Neuronal stem cell (in vitro differentiated cells): ENCODE measurements at regions not wholly inside any gene's neighbourhood (a gene's known extent, or its start where the extent isn't known, plus 50 kb on each side); places are given as distances from the start of the nearest gene placed in this dataset.

ENCODE experiments used
- DNase-seq: peaks from one replicate; pipeline ENCODE4 v3.0.0-alpha.2; 2013; ENCODE audit warnings: low spot score
- H2AFZ ChIP-seq: one replicate; pipeline ENCODE4 v1.6.1; 2013; ENCODE audit warnings: mild to moderate bottlenecking, low read length, inconsistent platforms
- H2AK5ac ChIP-seq: 2 replicates; pipeline ENCODE4 v1.6.1; 2013; ENCODE audit warnings: low read depth, mild to moderate bottlenecking, inconsistent platforms, low read length, moderate library complexity, mixed read lengths
- H2BK120ac ChIP-seq: 2 replicates; pipeline ENCODE4 v1.6.1; 2013; ENCODE audit warnings: low read depth, mild to moderate bottlenecking, inconsistent platforms, low read length, moderate library complexity, mixed read lengths
- H2BK12ac ChIP-seq: one replicate; pipeline ENCODE4 v1.6.1; 2013; ENCODE audit warnings: low read length, inconsistent platforms
- H2BK15ac ChIP-seq: 2 replicates; pipeline ENCODE4 v1.6.1; 2013; ENCODE audit warnings: mild to moderate bottlenecking, low read length, inconsistent platforms, mixed read lengths
- H2BK5ac ChIP-seq: one replicate; pipeline ENCODE4 v1.6.1; 2013; ENCODE audit warnings: inconsistent platforms, mild to moderate bottlenecking, low read length, moderate library complexity
- H3K14ac ChIP-seq: one replicate; pipeline ENCODE4 v1.6.1; 2013; ENCODE audit warnings: low read length, inconsistent platforms
- H3K18ac ChIP-seq: 2 replicates; pipeline ENCODE4 v1.6.1; 2013; ENCODE audit warnings: low read length, inconsistent platforms
- H3K23ac ChIP-seq: 2 replicates; pipeline ENCODE4 v1.6.1; 2013; ENCODE audit warnings: low read depth, mild to moderate bottlenecking, mixed read lengths, low read length, inconsistent platforms; ENCODE audit not compliant: poor library complexity
- H3K27ac ChIP-seq: replicated peaks from 3 replicates; pipeline ENCODE4 v1.5.1; 2013; ENCODE audit warnings: low read length, inconsistent platforms
- H3K27me3 ChIP-seq, 3 experiments: 2 replicates each; pipeline ENCODE4 v1.6.1; 2013; ENCODE audit warnings: low read length in 3 of 3, mild to moderate bottlenecking in 2 of 3, inconsistent platforms in 1 of 3, low read depth in 1 of 3, mixed read lengths in 1 of 3, moderate library complexity in 1 of 3; ENCODE audit not compliant: control insufficient read depth in 3 of 3, insufficient read depth in 3 of 3
- H3K36me3 ChIP-seq, 2 donors: replicated peaks in 1 of 2; 2 replicates each; pipeline ENCODE4 v1.6.1; 2013; ENCODE audit warnings: low read length in 2 of 2; ENCODE audit not compliant: control insufficient read depth in 2 of 2, insufficient read depth in 2 of 2
- H3K4ac ChIP-seq: 2 replicates; pipeline ENCODE4 v1.6.1; 2013; ENCODE audit warnings: inconsistent platforms, mild to moderate bottlenecking, low read length, moderate library complexity
- H3K4me1 ChIP-seq, 2 donors: 1 replicate in 1 of 2; 2 replicates in 1 of 2; pipeline ENCODE4 v1.6.1; 2013; ENCODE audit warnings: low read length in 2 of 2, low read depth in 1 of 2; ENCODE audit not compliant: control insufficient read depth in 2 of 2, insufficient read depth in 1 of 2
- H3K4me2 ChIP-seq: one replicate; pipeline ENCODE4 v1.6.1; 2013; ENCODE audit warnings: mild to moderate bottlenecking, low read length, inconsistent platforms; ENCODE audit not compliant: insufficient read depth, poor library complexity, severe bottlenecking
- H3K4me3 ChIP-seq, 2 donors: 2 replicates each; pipeline ENCODE4 v1.5.1; 2013; ENCODE audit warnings: low read length in 2 of 2, mild to moderate bottlenecking in 2 of 2, inconsistent platforms in 1 of 2, moderate library complexity in 1 of 2
- H3K79me1 ChIP-seq: one replicate; pipeline ENCODE4 v1.6.1; 2013; ENCODE audit warnings: low read depth, mild to moderate bottlenecking, inconsistent platforms, low read length, moderate library complexity
- H3K9ac ChIP-seq: one replicate; pipeline ENCODE4 v1.6.1; 2013; ENCODE audit warnings: mild to moderate bottlenecking, low read depth, low read length, inconsistent platforms; ENCODE audit not compliant: poor library complexity
- H3K9me3 ChIP-seq, 2 donors: replicated peaks in 1 of 2; 2 replicates each; pipeline versions ENCODE3 to v1.6.1; 2013; ENCODE audit warnings: low read length in 2 of 2, mild to moderate bottlenecking in 2 of 2, inconsistent platforms in 1 of 2, low read depth in 1 of 2, mixed read lengths in 1 of 2, moderate library complexity in 1 of 2; ENCODE audit not compliant: control insufficient read depth in 2 of 2, insufficient read depth in 1 of 2
- H4K8ac ChIP-seq: one replicate; pipeline ENCODE4 v1.6.1; 2013; ENCODE audit warnings: low read depth, mild to moderate bottlenecking, inconsistent platforms, low read length, moderate library complexity
- H4K91ac ChIP-seq: one replicate; pipeline ENCODE4 v1.6.1; 2013; ENCODE audit warnings: low read length, low read depth, mild to moderate bottlenecking, inconsistent platforms; ENCODE audit not compliant: poor library complexity
- WGBS, 2 donors: extraction: QIAGEN DNeasy Blood & Tissue Kit; methylation state at CpG; one replicate each; pipeline ENCODE4 v1.1.7; 2013; ENCODE audit warnings: missing lambda C conversion rate in 2 of 2, mixed read lengths in 1 of 2; ENCODE audit not compliant: insufficient read length in 2 of 2, insufficient replicate concordance in 1 of 2; ENCODE audit errors: extremely low coverage in 2 of 2; 5-methylcytosine and 5-hydroxymethylcytosine counted together

- no peaks in the 10 kb centered on the region for H3K27me3 ChIP-seq
- H2BK120ac ChIP-seq: no peak overlapping the region
- no peak for DNase-seq
- H3K9me3 ChIP-seq: peaks cover 0 to 5% of the 10 kb centered on the region in 2 donors
- H2AFZ ChIP-seq: no peak overlapping the region
- no peak overlapping the region for H3K9ac ChIP-seq
- H2AK5ac ChIP-seq: no peak overlapping the region
- no peak overlapping the region for H3K27ac ChIP-seq
- no peak overlapping the region for H2BK5ac ChIP-seq
- H4K91ac ChIP-seq: no peak overlapping the region
- no peak overlapping the region for H3K4me2 ChIP-seq
- H3K4me3 ChIP-seq: no peak overlapping the region
- H3K14ac ChIP-seq: no peak overlapping the region
- no peak overlapping the region for H3K4ac ChIP-seq
- WGBS, 2 donors: 100% methylated on average over 1 of the region's 8 CpGs; no CpG with 5 or more reads in 1 of the 2 donors
- no peak overlapping the region for H3K23ac ChIP-seq
- H3K36me3 ChIP-seq: peaks cover 0 to 64% of the 10 kb centered on the region in 2 donors
- peaks cover 0 to 2% of the 10 kb centered on the region in 2 donors for H3K4me1 ChIP-seq
- no peak overlapping the region for H3K18ac ChIP-seq
- no peaks in the 10 kb centered on the region for H3K79me1 ChIP-seq
- no peak overlapping the region for H4K8ac ChIP-seq
- H2BK15ac ChIP-seq: no peak overlapping the region
- H2BK12ac ChIP-seq: no peak overlapping the region
Observed at GRCh38 chr1:38111589-38111988, 65.0 kb upstream of the POU3F1 start.

DNA sequence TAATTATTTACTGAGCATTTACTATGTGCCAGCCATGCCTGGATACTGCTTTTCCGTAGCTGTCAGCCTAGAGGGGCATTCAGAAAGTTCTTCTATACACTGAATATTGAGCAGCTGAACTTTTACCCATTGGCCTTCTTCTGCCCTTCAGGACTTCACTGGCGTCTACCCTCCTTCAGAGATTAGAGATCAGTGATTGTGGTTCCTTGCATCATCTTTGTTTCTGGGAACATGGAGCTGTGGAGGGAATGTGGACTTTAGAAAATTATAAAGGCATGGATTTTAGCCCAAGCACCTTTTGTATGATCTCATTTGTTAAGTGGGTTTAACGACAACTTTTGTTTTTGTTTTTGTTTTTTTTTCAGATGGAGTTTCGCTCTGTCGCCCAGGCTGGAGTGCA lies 58.7 kb upstream of the POU3F1 start:
- no peak overlapping the region for H3K9ac ChIP-seq
- WGBS, 2 donors: no CpG with 5 or more reads among the region's 5 CpGs

DNA sequence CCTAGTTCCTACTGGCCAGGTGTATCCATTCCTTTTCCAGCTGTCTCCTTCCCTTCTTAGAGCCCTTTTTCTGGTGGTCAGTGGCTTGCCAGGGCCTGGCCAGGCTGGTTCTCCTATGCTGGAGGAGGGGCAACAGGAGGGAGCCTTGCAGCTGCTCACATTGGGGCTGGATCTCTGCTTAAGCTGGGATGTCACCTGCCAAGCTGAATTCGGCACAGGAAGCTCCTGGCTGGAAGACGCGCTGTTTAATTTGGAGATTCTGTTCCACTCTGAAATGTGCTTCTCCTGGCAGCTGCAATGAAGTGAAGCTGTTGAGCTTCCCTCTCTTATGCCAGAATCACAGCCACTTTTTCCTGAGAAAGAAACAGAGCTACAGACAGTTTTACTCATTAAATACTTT lies 56.0 kb upstream of the POU3F1 start:
- H3K27me3 ChIP-seq: no peaks in the 10 kb centered on the region
- H2BK120ac ChIP-seq: no peak overlapping the region
- H3K23ac ChIP-seq: no peak overlapping the region
- H2AFZ ChIP-seq: no peak overlapping the region
- no peak overlapping the region for H2AK5ac ChIP-seq
- H3K18ac ChIP-seq: peak overlapping the region; percentile 62
- H2BK5ac ChIP-seq: peak overlapping the region; percentile 62
- H3K27ac ChIP-seq: no peak overlapping the region
- H2BK12ac ChIP-seq: no peak overlapping the region
- H3K4me3 ChIP-seq: no peak overlapping the region
- no CpG with 5 or more reads among the region's 3 CpGs for WGBS, 2 donors
- no peak overlapping the region for H4K91ac ChIP-seq
- no peak overlapping the region for H2BK15ac ChIP-seq
- peaks cover 0 to 2% of the 10 kb centered on the region in 2 donors for H3K4me1 ChIP-seq
- H3K9ac ChIP-seq: no peak overlapping the region
- no peaks in the 10 kb centered on the region for H3K79me1 ChIP-seq
- no peak overlapping the region for H3K14ac ChIP-seq
- no peak overlapping the region for H3K4me2 ChIP-seq
- H3K9me3 ChIP-seq: peaks cover 0 to 2% of the 10 kb centered on the region in 2 donors
- H3K4ac ChIP-seq: no peak overlapping the region
- H4K8ac ChIP-seq: no peak overlapping the region
- H3K36me3 ChIP-seq: peaks cover 0 to 63% of the 10 kb centered on the region in 2 donors
- DNase-seq: no peak

More for the DNA sequence above, 58.7 kb upstream of the POU3F1 start:
- no peak overlapping the region for H2AK5ac ChIP-seq
- H3K4me3 ChIP-seq: no peak overlapping the region
- H3K27me3 ChIP-seq: no peaks in the 10 kb centered on the region
- peaks cover 0 to 74% of the 10 kb centered on the region in 2 donors for H3K36me3 ChIP-seq
- H2BK120ac ChIP-seq: no peak overlapping the region
- no peak overlapping the region for H3K4ac ChIP-seq
- H3K27ac ChIP-seq: no peak overlapping the region
- H2BK12ac ChIP-seq: no peak overlapping the region
- H3K9me3 ChIP-seq: peaks cover 0 to 7% of the 10 kb centered on the region in 2 donors
- no peak overlapping the region for H3K4me2 ChIP-seq
- peaks cover 0 to 2% of the 10 kb centered on the region in 2 donors for H3K4me1 ChIP-seq
- H3K79me1 ChIP-seq: no peaks in the 10 kb centered on the region
- H4K91ac ChIP-seq: no peak overlapping the region
- no peak overlapping the region for H3K18ac ChIP-seq
- H2AFZ ChIP-seq: no peak overlapping the region
- no peak overlapping the region for H4K8ac ChIP-seq
- no peak overlapping the region for H2BK5ac ChIP-seq
- no peak for DNase-seq
- H3K23ac ChIP-seq: no peak overlapping the region
- H2BK15ac ChIP-seq: no peak overlapping the region
- no peak overlapping the region for H3K14ac ChIP-seq

GRCh38 chr1:38101037-38101785 lies 54.6 kb upstream of the POU3F1 start:
- Histone ChIP-seq H3K4ac (no peak overlapping the region), H3K79me1 (no peaks in the 10 kb centered on the region), H3K4me3 (no peak overlapping the region), H3K4me2 (no peak overlapping the region), H3K27me3 (no peaks in the 10 kb centered on the region), H3K23ac (no peak overlapping the region), H2BK5ac (no peak overlapping the region), H2BK120ac (no peak overlapping the region), H3K9me3 (peaks cover 0 to 2% of the 10 kb centered on the region in 2 donors), H3K14ac (no peak overlapping the region), H3K36me3 (peaks cover 0 to 54% of the 10 kb centered on the region in 2 donors), H4K8ac (no peak overlapping the region), H2BK15ac (no peak overlapping the region), H3K27ac (no peak overlapping the region), H2AFZ (no peak overlapping the region), H2AK5ac (no peak overlapping the region), H4K91ac (no peak overlapping the region), H2BK12ac (no peak overlapping the region), H3K18ac (no peak overlapping the region), H3K9ac (no peak overlapping the region), H3K4me1 (peaks cover 3 to 4% of the 10 kb centered on the region in 2 donors)
- no CpG with 5 or more reads among the region's 8 CpGs for WGBS, 2 donors
- no peak for DNase-seq
